BLaER1 treated with 17β-estradiol and CSF1 and Interleukin-3, amounts not matched to agents 10 nM and 100 nM (cell line): ENCODE measurements at regions not wholly inside any gene's neighbourhood (a gene's known extent, or its start where the extent isn't known, plus 50 kb on each side); places are given as distances from the start of the nearest gene placed in this dataset.

Experiments used
- H3K27ac ChIP-seq, 11 experiments: shearing (Covaris generic); formaldehyde crosslinking; 2 replicates each; pipeline ENCODE4 v1.8.1; 2022
- H3K27me3 ChIP-seq, 11 experiments: shearing (Covaris generic); formaldehyde crosslinking; 2 replicates each; pipeline ENCODE4 v1.8.1; 2022
- H3K36me3 ChIP-seq, 11 experiments: shearing (Covaris generic); formaldehyde crosslinking; 2 replicates each; pipeline ENCODE4 v1.8.1; 2022
- H3K4me1 ChIP-seq, 10 experiments: shearing (Covaris generic); formaldehyde crosslinking; 2 replicates each; pipeline ENCODE4 v1.8.1; 2022
- H3K4me2 ChIP-seq, 11 experiments: shearing (Covaris generic); formaldehyde crosslinking; 2 replicates each; pipeline ENCODE4 v1.8.1; 2022
- H3K4me3 ChIP-seq, 10 experiments: shearing (Covaris generic); formaldehyde crosslinking; 2 replicates each; pipeline ENCODE4 v1.8.1; 2022
- H3K9ac ChIP-seq, 11 experiments: shearing (Covaris generic); formaldehyde crosslinking; 2 replicates each; pipeline ENCODE4 v1.8.1; 2022
- H3K9me3 ChIP-seq, 11 experiments: shearing (Covaris generic); formaldehyde crosslinking; replicated peaks in 1 of 11; 2 replicates each; pipeline ENCODE4 v1.8.1; 2022
- H4K20me1 ChIP-seq, 11 experiments: shearing (Covaris generic); formaldehyde crosslinking; 2 replicates each; pipeline ENCODE4 v1.8.1; 2022
- Cebpa-rat ChIP-seq, 11 experiments: shearing (Covaris generic); IDR thresholded peaks; 2 replicates each; pipeline ENCODE4 v1.8.1; 2022

- H3K4me2 ChIP-seq = no peak overlapping the region
- TF ChIP-seq Cebpa-rat (IDR thresholded peaks at IDR 0.05) = no peak
- no peaks in the 10 kb centered on the region for H4K20me1 ChIP-seq
- no peak overlapping the region for H3K9ac ChIP-seq
- H3K9me3 ChIP-seq = no peaks in the 10 kb centered on the region
- H3K36me3 ChIP-seq = no peaks in the 10 kb centered on the region
- H3K4me1 ChIP-seq = no peaks in the 10 kb centered on the region
- no peak overlapping the region for H3K27ac ChIP-seq
- H3K27me3 ChIP-seq = no peaks in the 10 kb centered on the region
- no peak overlapping the region for H3K4me3 ChIP-seq
Observed at GRCh38 chr10:84039957-84040356, 99.4 kb upstream of the GHITM start.

- Histone ChIP-seq H3K4me2 (no peak overlapping the region), H3K9me3 (peaks cover 0 to 14% (median 9%) of the 10 kb centered on the region in 11 experiments; a peak in 12 of 22 replicates), H3K27me3 (no peaks in the 10 kb centered on the region), H3K27ac (no peak overlapping the region), H3K4me3 (no peak overlapping the region), H3K4me1 (no peaks in the 10 kb centered on the region), H4K20me1 (no peaks in the 10 kb centered on the region), H3K36me3 (no peaks in the 10 kb centered on the region), H3K9ac (no peak overlapping the region)
- no peak for TF ChIP-seq Cebpa-rat (IDR thresholded peaks at IDR 0.05)
Observed at GRCh38 chr10:84047258-84048010, 91.9 kb upstream of the GHITM start.

- TF ChIP-seq Cebpa-rat (IDR thresholded peaks at IDR 0.05) = no peak
- no peaks in the 10 kb centered on the region for H4K20me1 ChIP-seq
Observed at GRCh38 chr10:84049645-84050011, 89.7 kb upstream of the GHITM start.

GRCh38 chr10:84053626-84054025 lies 85.7 kb upstream of the GHITM start:
- no peak overlapping the region for H3K9ac ChIP-seq
- no peaks in the 10 kb centered on the region for H4K20me1 ChIP-seq
- no peak overlapping the region for H3K4me3 ChIP-seq
- no peaks in the 10 kb centered on the region for H3K4me1 ChIP-seq
- no peaks in the 10 kb centered on the region for H3K27me3 ChIP-seq
- H3K4me2 ChIP-seq = no peak overlapping the region
- peaks cover 0 to 14% (median 10%) of the 10 kb centered on the region in 11 experiments; a peak in 12 of 22 replicates for H3K9me3 ChIP-seq
- no peak for TF ChIP-seq Cebpa-rat (IDR thresholded peaks at IDR 0.05)
- H3K27ac ChIP-seq = no peak overlapping the region
- no peaks in the 10 kb centered on the region for H3K36me3 ChIP-seq

More at GRCh38 chr10:84049645-84050011, 89.7 kb upstream of the GHITM start:
- Histone ChIP-seq H3K4me3 (no peak overlapping the region), H3K27me3 (no peaks in the 10 kb centered on the region), H3K9me3 (peaks cover 0 to 14% (median 9%) of the 10 kb centered on the region in 11 experiments; a peak in 12 of 22 replicates), H3K4me2 (no peak overlapping the region), H3K9ac (no peak overlapping the region), H3K27ac (no peak overlapping the region), H3K4me1 (no peaks in the 10 kb centered on the region), H3K36me3 (no peaks in the 10 kb centered on the region)

GRCh38 chr10:84054743-84055142 lies 84.6 kb upstream of the GHITM start:
- Histone ChIP-seq H3K4me1 (no peaks in the 10 kb centered on the region), H4K20me1 (no peaks in the 10 kb centered on the region), H3K9ac (no peak overlapping the region), H3K27me3 (no peaks in the 10 kb centered on the region), H3K4me3 (no peak overlapping the region), H3K9me3 (peaks cover 0 to 13% (median 6%) of the 10 kb centered on the region in 11 experiments; a peak in 12 of 22 replicates), H3K4me2 (no peak overlapping the region), H3K36me3 (no peaks in the 10 kb centered on the region), H3K27ac (no peak overlapping the region)
- TF ChIP-seq Cebpa-rat (IDR thresholded peaks at IDR 0.05) = no peak

- H3K27ac ChIP-seq = no peak overlapping the region
- no peaks in the 10 kb centered on the region for H4K20me1 ChIP-seq
- H3K4me1 ChIP-seq = no peaks in the 10 kb centered on the region
- no peak for TF ChIP-seq Cebpa-rat (IDR thresholded peaks at IDR 0.05)
- H3K9ac ChIP-seq = no peak overlapping the region
- H3K36me3 ChIP-seq = no peaks in the 10 kb centered on the region
- H3K4me3 ChIP-seq = no peak overlapping the region
- peaks cover 0 to 6% (median 0%) of the 10 kb centered on the region in 11 experiments; a peak in 2 of 22 replicates for H3K9me3 ChIP-seq
- H3K4me2 ChIP-seq = no peak overlapping the region
- no peaks in the 10 kb centered on the region for H3K27me3 ChIP-seq
Observed at GRCh38 chr10:84059526-84059925, 79.8 kb upstream of the GHITM start.

- Histone ChIP-seq H3K4me2 (no peak overlapping the region), H3K27me3 (no peaks in the 10 kb centered on the region), H3K4me3 (no peak overlapping the region), H3K36me3 (no peaks in the 10 kb centered on the region), H3K27ac (no peak overlapping the region), H3K9me3 (no peaks in the 10 kb centered on the region), H4K20me1 (no peaks in the 10 kb centered on the region), H3K4me1 (no peaks in the 10 kb centered on the region), H3K9ac (no peak overlapping the region)
- TF ChIP-seq Cebpa-rat (IDR thresholded peaks at IDR 0.05) = no peak
Observed at GRCh38 chr10:84063440-84063839, 75.9 kb upstream of the GHITM start.

- no peak overlapping the region for H3K9ac ChIP-seq
- no peak overlapping the region for H3K4me2 ChIP-seq
- H4K20me1 ChIP-seq = no peaks in the 10 kb centered on the region
- H3K27ac ChIP-seq = no peak overlapping the region
- H3K4me3 ChIP-seq = no peak overlapping the region
- peaks cover 0 to 8% (median 0%) of the 10 kb centered on the region in 11 experiments; a peak in 1 of 22 replicates for H3K9me3 ChIP-seq
- H3K36me3 ChIP-seq = no peaks in the 10 kb centered on the region
- H3K27me3 ChIP-seq = no peaks in the 10 kb centered on the region
- no peaks in the 10 kb centered on the region for H3K4me1 ChIP-seq
- no peak for TF ChIP-seq Cebpa-rat (IDR thresholded peaks at IDR 0.05)
Observed at GRCh38 chr10:84065804-84066601, 73.3 kb upstream of the GHITM start.

GRCh38 chr10:84074521-84074920 lies 64.8 kb upstream of the GHITM start:
- Histone ChIP-seq H3K4me2 (no peak overlapping the region), H3K27ac (no peak overlapping the region), H3K9ac (no peak overlapping the region), H3K9me3 (peaks cover 0 to 8% (median 0%) of the 10 kb centered on the region in 11 experiments; a peak in 1 of 22 replicates), H3K4me3 (no peak overlapping the region), H3K27me3 (no peaks in the 10 kb centered on the region), H3K4me1 (no peaks in the 10 kb centered on the region), H3K36me3 (no peaks in the 10 kb centered on the region), H4K20me1 (no peaks in the 10 kb centered on the region)
- no peak for TF ChIP-seq Cebpa-rat (IDR thresholded peaks at IDR 0.05)
